LNCaP clone FGC (cell line): ENCODE measurements at regions not wholly inside any gene's neighbourhood (a gene's known extent, or its start where the extent isn't known, plus 50 kb on each side); places are given as distances from the start of the nearest gene placed in this dataset.

Experiments used
- DNase-seq: peaks from one replicate; pipeline ENCODE4 v3.0.0-alpha.2; 2011; ENCODE audit warnings: low read depth
- H3K4me3 ChIP-seq: 2 replicates; pipeline ENCODE4 v1.5.1; 2011; ENCODE audit warnings: mild to moderate bottlenecking, low read depth, low read length, control low read depth
- CTCF ChIP-seq: IDR thresholded peaks from 2 replicates; pipeline ENCODE4 v1.5.1; 2012; ENCODE audit warnings: mild to moderate bottlenecking; ENCODE audit not compliant: control insufficient read depth, insufficient read depth; ENCODE audit errors: extremely low read depth

- no peak for DNase-seq
- no peak for TF ChIP-seq CTCF
- no peak overlapping the region for H3K4me3 ChIP-seq
Observed at GRCh38 chr9:28600226-28600625, 1026.9 kb upstream of the C9orf72 start.

DNA sequence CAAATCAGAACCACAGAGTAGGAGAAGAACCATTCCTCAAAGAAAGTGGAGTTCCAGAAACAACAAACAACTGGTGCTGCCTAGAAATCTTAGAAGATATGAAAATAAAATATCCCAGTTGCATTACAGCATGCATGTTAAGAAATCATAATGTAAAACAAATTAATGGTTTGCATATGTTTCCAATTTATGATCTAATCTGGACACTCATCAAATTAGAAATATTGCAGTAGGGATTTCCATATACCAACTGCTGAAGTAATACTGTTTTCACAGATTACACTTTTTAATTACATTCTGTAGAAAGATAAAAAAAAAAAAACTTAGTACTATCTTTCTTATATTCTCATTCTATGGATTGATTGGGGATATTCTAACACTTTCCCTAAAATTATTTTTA, 1034.6 kb upstream of the C9orf72 start:
- TF ChIP-seq CTCF, result no peak
- no peak for DNase-seq
- no peak overlapping the region for H3K4me3 ChIP-seq

GRCh38 chr9:28610339-28610738, 1037.1 kb upstream of the C9orf72 start:
- H3K4me3 ChIP-seq, result no peak overlapping the region
- TF ChIP-seq CTCF, result no peak
- DNase-seq, result no peak

DNA sequence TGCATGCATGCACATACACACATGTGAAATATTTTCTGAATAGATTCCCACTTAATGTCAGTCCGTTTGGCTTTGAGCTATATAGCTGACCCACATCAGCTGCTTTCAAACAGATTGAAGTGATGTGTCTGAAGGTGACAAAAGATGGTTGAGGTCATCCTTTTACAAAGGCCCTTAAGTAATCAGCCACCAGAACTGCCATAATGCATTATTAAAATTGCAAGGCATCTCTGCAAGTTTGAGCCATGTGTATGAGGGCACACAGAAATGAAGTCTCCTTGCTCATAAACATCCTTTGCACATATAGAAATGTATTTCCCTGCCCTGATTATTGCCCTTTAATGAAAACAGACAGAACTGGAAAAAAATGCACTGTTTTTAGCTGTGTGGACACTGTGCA, 1043.0 kb upstream of the C9orf72 start:
- TF ChIP-seq CTCF, result no peak
- H3K4me3 ChIP-seq, result no peak overlapping the region
- DNase-seq, result no peak

DNA sequence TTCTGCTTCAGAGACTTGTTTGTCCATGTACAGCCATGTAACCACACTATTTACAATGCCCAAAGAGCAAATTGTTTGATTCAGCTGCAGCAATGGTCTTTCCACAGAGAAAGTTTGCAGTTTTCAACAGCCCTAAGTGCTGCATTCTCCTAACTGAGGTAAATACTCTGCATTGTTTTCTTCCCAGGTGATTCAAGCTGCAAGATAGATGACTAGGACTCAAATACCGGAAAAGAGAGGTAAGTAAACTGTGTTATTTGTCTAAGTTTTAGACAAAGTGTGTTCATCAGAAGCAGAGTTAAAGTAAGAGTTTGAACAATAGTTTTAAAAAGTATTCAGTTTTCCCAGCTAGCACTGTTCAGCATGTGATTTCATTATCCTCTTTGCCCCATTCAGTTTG, 1046.7 kb upstream of the C9orf72 start:
- TF ChIP-seq CTCF, result no peak
- DNase-seq, result no peak
- H3K4me3 ChIP-seq, result no peak overlapping the region

- no peak for DNase-seq
Observed at GRCh38 chr9:28620661-28621060, 1047.4 kb upstream of the C9orf72 start.

More at GRCh38 chr9:28620661-28621060, 1047.4 kb upstream of the C9orf72 start:
- H3K4me3 ChIP-seq, result no peak overlapping the region
- TF ChIP-seq CTCF, result no peak
